ENCODE measurements at regions not wholly inside any gene's neighbourhood (a gene's known extent, or its start where the extent isn't known, plus 50 kb on each side); places are given as distances from the start of the nearest gene placed in this dataset.

- FAIRE-seq (no peak), DNase-seq (ENCODE audit: extremely low spot score, insufficient read length, low read depth) (no peak)
Observed at GRCh38 chr21:29436143-29436542, 137.4 kb downstream of the BACH1 start.

- DNase-seq (ENCODE audit: extremely low spot score, insufficient read length, low read depth), result no peak
- FAIRE-seq, result no peak
Observed at GRCh38 chr21:29436650-29437049, 137.9 kb downstream of the BACH1 start.

GRCh38 chr21:29441651-29442050 is 142.9 kb downstream of the BACH1 start:
- no peak for FAIRE-seq
- DNase-seq (ENCODE audit: extremely low spot score, insufficient read length, low read depth), result no peak

- DNase-seq (ENCODE audit: extremely low spot score, insufficient read length, low read depth), result no peak
- no peak for FAIRE-seq
Observed at GRCh38 chr21:29443411-29444010, 144.8 kb downstream of the BACH1 start.

- DNase-seq (ENCODE audit: extremely low spot score, insufficient read length, low read depth), result no peak
- FAIRE-seq, result no peak
Observed at GRCh38 chr21:29448766-29449165, 150.0 kb downstream of the BACH1 start.

GRCh38 chr21:29449306-29449950 is 150.7 kb downstream of the BACH1 start:
- DNase-seq (ENCODE audit: extremely low spot score, insufficient read length, low read depth) (no peak), FAIRE-seq (no peak)

- no peak for FAIRE-seq
Observed at GRCh38 chr21:29450058-29450457, 151.3 kb downstream of the BACH1 start.

GRCh38 chr21:29453511-29453910 is 154.8 kb downstream of the BACH1 start:
- FAIRE-seq (no peak), DNase-seq (ENCODE audit: extremely low spot score, insufficient read length, low read depth) (no peak)

More at GRCh38 chr21:29450058-29450457, 151.3 kb downstream of the BACH1 start:
- DNase-seq (ENCODE audit: extremely low spot score, insufficient read length, low read depth), result no peak

GRCh38 chr21:29454179-29454578 is 155.5 kb downstream of the BACH1 start:
- no peak for DNase-seq (ENCODE audit: extremely low spot score, insufficient read length, low read depth)
- no peak for FAIRE-seq

- FAIRE-seq (no peak), DNase-seq (ENCODE audit: extremely low spot score, insufficient read length, low read depth) (no peak)
Observed at GRCh38 chr21:29462479-29462878, 163.8 kb downstream of the BACH1 start.

GRCh38 chr21:29465546-29465945 is 166.8 kb downstream of the BACH1 start:
- no peak for DNase-seq (ENCODE audit: extremely low spot score, insufficient read length, low read depth)
- no peak for FAIRE-seq

GRCh38 chr21:29466532-29466931 is 167.8 kb downstream of the BACH1 start:
- FAIRE-seq (no peak), DNase-seq (ENCODE audit: extremely low spot score, insufficient read length, low read depth) (no peak)

- no peak for FAIRE-seq
Observed at GRCh38 chr21:29470397-29470796, 171.7 kb downstream of the BACH1 start.

GRCh38 chr21:29473808-29474207 is 175.1 kb downstream of the BACH1 start:
- FAIRE-seq (no peak), DNase-seq (ENCODE audit: extremely low spot score, insufficient read length, low read depth) (no peak)

More at GRCh38 chr21:29470397-29470796, 171.7 kb downstream of the BACH1 start:
- DNase-seq (ENCODE audit: extremely low spot score, insufficient read length, low read depth), result no peak

GRCh38 chr21:29475329-29475728 is 176.6 kb downstream of the BACH1 start:
- no peak for FAIRE-seq

GRCh38 chr21:29477347-29477746 is 178.6 kb downstream of the BACH1 start:
- no peak for FAIRE-seq
- no peak for DNase-seq (ENCODE audit: extremely low spot score, insufficient read length, low read depth)

More at GRCh38 chr21:29475329-29475728, 176.6 kb downstream of the BACH1 start:
- no peak for DNase-seq (ENCODE audit: extremely low spot score, insufficient read length, low read depth)

- FAIRE-seq, result no peak
- no peak for DNase-seq (ENCODE audit: extremely low spot score, insufficient read length, low read depth)
Observed at GRCh38 chr21:29477941-29478340, 179.2 kb downstream of the BACH1 start.

- DNase-seq (ENCODE audit: extremely low spot score, insufficient read length, low read depth) (no peak), FAIRE-seq (no peak)
Observed at GRCh38 chr21:29481081-29481480, 182.4 kb downstream of the BACH1 start.

- FAIRE-seq, result no peak
- no peak for DNase-seq (ENCODE audit: extremely low spot score, insufficient read length, low read depth)
Observed at GRCh38 chr21:29481641-29482040, 182.9 kb downstream of the BACH1 start.

- FAIRE-seq (no peak), DNase-seq (ENCODE audit: extremely low spot score, insufficient read length, low read depth) (no peak)
Observed at GRCh38 chr21:29486306-29486807, 187.6 kb downstream of the BACH1 start.
